ENCODE measurements at regions not wholly inside any gene's neighbourhood (a gene's known extent, or its start where the extent isn't known, plus 50 kb on each side); places are given as distances from the start of the nearest gene placed in this dataset.

- H3K27ac ChIP-seq (ENCODE audit: insufficient read depth in 1 of 2, low read depth in 1 of 2, low read length in 2 of 2, poor library complexity in 1 of 2, severe bottlenecking in 2 of 2): no peak overlapping the region
- no peak overlapping the region for H3K4me3 ChIP-seq (ENCODE audit: control insufficient read depth in 1 of 7, extremely low read depth in 1 of 7, insufficient read depth in 4 of 7, low read depth in 2 of 7, low read length in 6 of 7)
- peaks cover 0 to 5% (median 0%) of the 10 kb centered on the region in 5 experiments for H3K27me3 ChIP-seq (replicated peaks in 2 of 5; ENCODE audit: control insufficient read depth in 4 of 5, insufficient read depth in 5 of 5, low read length in 4 of 5)
- H3K4me1 ChIP-seq (ENCODE audit: control extremely low read depth in 1 of 4, control insufficient read depth in 4 of 4, insufficient read depth in 4 of 4, low read length in 3 of 4): no peaks in the 10 kb centered on the region
- no peaks in the 10 kb centered on the region for H3K9me3 ChIP-seq (ENCODE audit: control extremely low read depth in 1 of 5, control insufficient read depth in 4 of 5, insufficient read depth in 2 of 5, low read depth in 1 of 5, low read length in 4 of 5)
- POLR2A ChIA-PET: no interaction called here
- 34% methylated on average over 2 of the region's 5 CpGs for WGBS (ENCODE audit: insufficient coverage)
- CTCF ChIA-PET: interaction anchor here (0.7 kb wide), 1 partner anchor 909 kb away, joined by 3 read pairs; no protein-coding TSS in a partner anchor
- DNase-seq: no peak
- H3K36me3 ChIP-seq (ENCODE audit: control insufficient read depth in 4 of 4, insufficient read depth in 4 of 4, low read length in 3 of 4): no peaks in the 10 kb centered on the region
Measured at GRCh38 chr15:36271048-36271447, 308.4 kb upstream of the CDIN1 start.

- Histone ChIP-seq H3K4me1 (ENCODE audit: control extremely low read depth in 1 of 4, control insufficient read depth in 4 of 4, insufficient read depth in 4 of 4, low read length in 3 of 4) (no peaks in the 10 kb centered on the region), H3K27ac (ENCODE audit: insufficient read depth in 1 of 2, low read depth in 1 of 2, low read length in 2 of 2, poor library complexity in 1 of 2, severe bottlenecking in 2 of 2) (no peak overlapping the region), H3K4me3 (ENCODE audit: control insufficient read depth in 1 of 7, extremely low read depth in 1 of 7, insufficient read depth in 4 of 7, low read depth in 2 of 7, low read length in 6 of 7) (no peak overlapping the region), H3K27me3 (replicated peaks in 2 of 5; ENCODE audit: control insufficient read depth in 4 of 5, insufficient read depth in 5 of 5, low read length in 4 of 5) (peaks cover 0 to 5% (median 0%) of the 10 kb centered on the region in 5 experiments), H3K9me3 (ENCODE audit: control extremely low read depth in 1 of 5, control insufficient read depth in 4 of 5, insufficient read depth in 2 of 5, low read depth in 1 of 5, low read length in 4 of 5) (peaks cover 0 to 8% (median 0%) of the 10 kb centered on the region in 5 experiments), H3K36me3 (ENCODE audit: control insufficient read depth in 4 of 4, insufficient read depth in 4 of 4, low read length in 3 of 4) (no peaks in the 10 kb centered on the region)
- DNase-seq: no peak
- no CpG with 5 or more reads among the region's 2 CpGs for WGBS (ENCODE audit: insufficient coverage)
- POLR2A ChIA-PET: no interaction called here
- CTCF ChIA-PET: no interaction called here
Measured at GRCh38 chr15:36275656-36276055, 303.8 kb upstream of the CDIN1 start.

- H3K27me3 ChIP-seq (replicated peaks in 2 of 5; ENCODE audit: control insufficient read depth in 4 of 5, insufficient read depth in 5 of 5, low read length in 4 of 5): no peaks in the 10 kb centered on the region
- no peak for DNase-seq
- peaks cover 0 to 8% (median 0%) of the 10 kb centered on the region in 5 experiments for H3K9me3 ChIP-seq (ENCODE audit: control extremely low read depth in 1 of 5, control insufficient read depth in 4 of 5, insufficient read depth in 2 of 5, low read depth in 1 of 5, low read length in 4 of 5)
- H3K4me1 ChIP-seq (ENCODE audit: control extremely low read depth in 1 of 4, control insufficient read depth in 4 of 4, insufficient read depth in 4 of 4, low read length in 3 of 4): no peaks in the 10 kb centered on the region
- ChIA-PET CTCF (no interaction called here), POLR2A (no interaction called here)
- 100% methylated on average over 1 of the region's 1 CpG for WGBS (ENCODE audit: insufficient coverage)
- no peak overlapping the region for H3K4me3 ChIP-seq (ENCODE audit: control insufficient read depth in 1 of 7, extremely low read depth in 1 of 7, insufficient read depth in 4 of 7, low read depth in 2 of 7, low read length in 6 of 7)
- no peaks in the 10 kb centered on the region for H3K36me3 ChIP-seq (ENCODE audit: control insufficient read depth in 4 of 4, insufficient read depth in 4 of 4, low read length in 3 of 4)
- no peak overlapping the region for H3K27ac ChIP-seq (ENCODE audit: insufficient read depth in 1 of 2, low read depth in 1 of 2, low read length in 2 of 2, poor library complexity in 1 of 2, severe bottlenecking in 2 of 2)
Measured at GRCh38 chr15:36278219-36278618, 301.2 kb upstream of the CDIN1 start.

GRCh38 chr15:36282821-36283220, 296.6 kb upstream of the CDIN1 start:
- POLR2A ChIA-PET: no interaction called here

GRCh38 chr15:36284911-36285310, 294.5 kb upstream of the CDIN1 start:
- H3K36me3 ChIP-seq (ENCODE audit: control insufficient read depth in 4 of 4, insufficient read depth in 4 of 4, low read length in 3 of 4): no peaks in the 10 kb centered on the region
- ChIA-PET POLR2A (no interaction called here), CTCF (no interaction called here)
- H3K27me3 ChIP-seq (replicated peaks in 2 of 5; ENCODE audit: control insufficient read depth in 4 of 5, insufficient read depth in 5 of 5, low read length in 4 of 5): no peaks in the 10 kb centered on the region
- no peaks in the 10 kb centered on the region for H3K9me3 ChIP-seq (ENCODE audit: control extremely low read depth in 1 of 5, control insufficient read depth in 4 of 5, insufficient read depth in 2 of 5, low read depth in 1 of 5, low read length in 4 of 5)
- H3K27ac ChIP-seq (ENCODE audit: insufficient read depth in 1 of 2, low read depth in 1 of 2, low read length in 2 of 2, poor library complexity in 1 of 2, severe bottlenecking in 2 of 2): no peak overlapping the region
- no peak for DNase-seq
- no peak overlapping the region for H3K4me3 ChIP-seq (ENCODE audit: control insufficient read depth in 1 of 7, extremely low read depth in 1 of 7, insufficient read depth in 4 of 7, low read depth in 2 of 7, low read length in 6 of 7)
- no peaks in the 10 kb centered on the region for H3K4me1 ChIP-seq (ENCODE audit: control extremely low read depth in 1 of 4, control insufficient read depth in 4 of 4, insufficient read depth in 4 of 4, low read length in 3 of 4)

More at GRCh38 chr15:36282821-36283220, 296.6 kb upstream of the CDIN1 start:
- CTCF ChIA-PET: no interaction called here
- Histone ChIP-seq H3K27ac (ENCODE audit: insufficient read depth in 1 of 2, low read depth in 1 of 2, low read length in 2 of 2, poor library complexity in 1 of 2, severe bottlenecking in 2 of 2) (no peak overlapping the region), H3K4me1 (ENCODE audit: control extremely low read depth in 1 of 4, control insufficient read depth in 4 of 4, insufficient read depth in 4 of 4, low read length in 3 of 4) (no peaks in the 10 kb centered on the region), H3K9me3 (ENCODE audit: control extremely low read depth in 1 of 5, control insufficient read depth in 4 of 5, insufficient read depth in 2 of 5, low read depth in 1 of 5, low read length in 4 of 5) (peaks cover 0 to 7% (median 0%) of the 10 kb centered on the region in 5 experiments), H3K4me3 (ENCODE audit: control insufficient read depth in 1 of 7, extremely low read depth in 1 of 7, insufficient read depth in 4 of 7, low read depth in 2 of 7, low read length in 6 of 7) (no peak overlapping the region), H3K36me3 (ENCODE audit: control insufficient read depth in 4 of 4, insufficient read depth in 4 of 4, low read length in 3 of 4) (no peaks in the 10 kb centered on the region), H3K27me3 (replicated peaks in 2 of 5; ENCODE audit: control insufficient read depth in 4 of 5, insufficient read depth in 5 of 5, low read length in 4 of 5) (no peaks in the 10 kb centered on the region)
- no CpG with 5 or more reads among the region's 1 CpG for WGBS (ENCODE audit: insufficient coverage)
- no peak for DNase-seq

GRCh38 chr15:36291501-36291900, 287.9 kb upstream of the CDIN1 start:
- CTCF ChIA-PET: no interaction called here

GRCh38 chr15:36294359-36294758, 285.1 kb upstream of the CDIN1 start:
- no peaks in the 10 kb centered on the region for H3K9me3 ChIP-seq (ENCODE audit: control extremely low read depth in 1 of 5, control insufficient read depth in 4 of 5, insufficient read depth in 2 of 5, low read depth in 1 of 5, low read length in 4 of 5)
- H3K36me3 ChIP-seq (ENCODE audit: control insufficient read depth in 4 of 4, insufficient read depth in 4 of 4, low read length in 3 of 4): no peaks in the 10 kb centered on the region
- no CpG with 5 or more reads among the region's 1 CpG for WGBS (ENCODE audit: insufficient coverage)
- no peak overlapping the region for H3K4me3 ChIP-seq (ENCODE audit: control insufficient read depth in 1 of 7, extremely low read depth in 1 of 7, insufficient read depth in 4 of 7, low read depth in 2 of 7, low read length in 6 of 7)
- DNase-seq: no peak
- no peaks in the 10 kb centered on the region for H3K4me1 ChIP-seq (ENCODE audit: control extremely low read depth in 1 of 4, control insufficient read depth in 4 of 4, insufficient read depth in 4 of 4, low read length in 3 of 4)
- H3K27ac ChIP-seq (ENCODE audit: insufficient read depth in 1 of 2, low read depth in 1 of 2, low read length in 2 of 2, poor library complexity in 1 of 2, severe bottlenecking in 2 of 2): no peak overlapping the region
- POLR2A ChIA-PET: no interaction called here
- H3K27me3 ChIP-seq (replicated peaks in 2 of 5; ENCODE audit: control insufficient read depth in 4 of 5, insufficient read depth in 5 of 5, low read length in 4 of 5): no peaks in the 10 kb centered on the region
- CTCF ChIA-PET: no interaction called here

More at GRCh38 chr15:36291501-36291900, 287.9 kb upstream of the CDIN1 start:
- no peaks in the 10 kb centered on the region for H3K9me3 ChIP-seq (ENCODE audit: control extremely low read depth in 1 of 5, control insufficient read depth in 4 of 5, insufficient read depth in 2 of 5, low read depth in 1 of 5, low read length in 4 of 5)
- no peak for DNase-seq
- no CpG with 5 or more reads among the region's 3 CpGs for WGBS (ENCODE audit: insufficient coverage)
- no peaks in the 10 kb centered on the region for H3K36me3 ChIP-seq (ENCODE audit: control insufficient read depth in 4 of 4, insufficient read depth in 4 of 4, low read length in 3 of 4)
- no peaks in the 10 kb centered on the region for H3K4me1 ChIP-seq (ENCODE audit: control extremely low read depth in 1 of 4, control insufficient read depth in 4 of 4, insufficient read depth in 4 of 4, low read length in 3 of 4)
- no peak overlapping the region for H3K4me3 ChIP-seq (ENCODE audit: control insufficient read depth in 1 of 7, extremely low read depth in 1 of 7, insufficient read depth in 4 of 7, low read depth in 2 of 7, low read length in 6 of 7)
- no peaks in the 10 kb centered on the region for H3K27me3 ChIP-seq (replicated peaks in 2 of 5; ENCODE audit: control insufficient read depth in 4 of 5, insufficient read depth in 5 of 5, low read length in 4 of 5)
- no peak overlapping the region for H3K27ac ChIP-seq (ENCODE audit: insufficient read depth in 1 of 2, low read depth in 1 of 2, low read length in 2 of 2, poor library complexity in 1 of 2, severe bottlenecking in 2 of 2)
- POLR2A ChIA-PET: no interaction called here

Data from common myeloid progenitor, CD34-positive (primary cell).